ENCODE measurements at regions not wholly inside any gene's neighbourhood (a gene's known extent, or its start where the extent isn't known, plus 50 kb on each side); places are given as distances from the start of the nearest gene placed in this dataset.

DNA sequence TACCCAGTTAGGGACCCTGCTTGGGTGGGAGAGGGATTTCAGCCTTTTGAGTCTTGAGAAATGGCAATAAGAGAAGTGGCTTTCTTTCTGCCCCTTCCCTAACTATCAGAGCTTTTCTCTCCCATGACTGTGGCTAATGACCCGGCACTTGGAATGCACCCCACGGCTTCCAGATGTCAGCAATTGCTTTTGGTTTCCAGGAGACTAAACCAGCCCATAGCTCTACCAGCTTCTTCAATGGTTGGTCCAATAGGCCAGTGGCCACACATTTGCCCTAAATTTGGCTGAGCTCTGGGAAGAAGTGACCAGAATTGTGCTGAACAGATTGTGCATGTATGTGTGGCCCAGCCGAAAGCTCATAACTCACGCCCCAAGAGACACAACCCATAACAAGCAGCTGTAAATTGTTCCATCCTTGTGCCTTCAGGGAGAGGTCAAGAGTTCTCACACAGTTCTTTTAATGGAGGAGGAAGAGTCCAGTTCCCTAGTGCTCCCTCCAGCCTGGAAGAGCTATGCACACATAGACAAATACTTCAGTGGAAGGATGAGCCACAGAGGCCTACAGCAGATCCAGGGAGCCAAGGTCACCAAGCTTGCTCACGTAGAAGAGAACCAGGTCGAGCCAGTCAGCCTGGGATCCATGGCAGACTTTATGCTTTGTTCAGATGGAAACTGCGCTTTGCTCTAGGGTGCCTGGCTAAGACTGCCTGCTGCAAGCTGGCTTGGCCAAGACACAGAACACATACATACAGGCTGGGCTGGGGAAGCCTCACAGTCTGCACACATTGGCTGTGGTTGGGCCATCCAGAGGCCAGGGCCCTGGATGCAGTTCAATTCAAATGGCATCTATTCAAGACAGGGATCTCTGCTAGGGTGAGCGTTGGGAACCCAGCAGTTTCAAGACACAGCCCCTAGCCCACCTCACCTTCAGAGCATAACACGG is 131.8 kb upstream of the HABP2 start:
- no peak for DNase-seq

DNA sequence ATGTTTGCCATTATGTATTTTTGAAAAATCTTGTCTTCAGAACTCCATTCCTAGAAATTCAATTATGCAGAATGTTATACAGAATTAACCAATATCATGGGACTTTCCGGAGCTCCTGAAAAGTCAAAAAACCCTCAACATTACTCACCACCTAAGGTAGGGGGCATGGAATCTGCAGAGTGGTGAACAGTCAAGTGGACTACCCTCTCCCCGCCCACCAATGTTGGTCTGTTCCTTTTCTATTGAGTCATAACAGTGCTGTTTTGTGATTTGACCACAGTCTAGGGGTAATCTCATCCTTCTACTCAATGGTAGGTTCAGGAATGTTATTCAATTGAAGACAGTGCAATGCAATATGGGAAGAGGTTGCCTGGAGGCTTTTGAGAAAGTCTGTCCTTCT is 130.5 kb upstream of the HABP2 start:
- no peak for DNase-seq

DNA sequence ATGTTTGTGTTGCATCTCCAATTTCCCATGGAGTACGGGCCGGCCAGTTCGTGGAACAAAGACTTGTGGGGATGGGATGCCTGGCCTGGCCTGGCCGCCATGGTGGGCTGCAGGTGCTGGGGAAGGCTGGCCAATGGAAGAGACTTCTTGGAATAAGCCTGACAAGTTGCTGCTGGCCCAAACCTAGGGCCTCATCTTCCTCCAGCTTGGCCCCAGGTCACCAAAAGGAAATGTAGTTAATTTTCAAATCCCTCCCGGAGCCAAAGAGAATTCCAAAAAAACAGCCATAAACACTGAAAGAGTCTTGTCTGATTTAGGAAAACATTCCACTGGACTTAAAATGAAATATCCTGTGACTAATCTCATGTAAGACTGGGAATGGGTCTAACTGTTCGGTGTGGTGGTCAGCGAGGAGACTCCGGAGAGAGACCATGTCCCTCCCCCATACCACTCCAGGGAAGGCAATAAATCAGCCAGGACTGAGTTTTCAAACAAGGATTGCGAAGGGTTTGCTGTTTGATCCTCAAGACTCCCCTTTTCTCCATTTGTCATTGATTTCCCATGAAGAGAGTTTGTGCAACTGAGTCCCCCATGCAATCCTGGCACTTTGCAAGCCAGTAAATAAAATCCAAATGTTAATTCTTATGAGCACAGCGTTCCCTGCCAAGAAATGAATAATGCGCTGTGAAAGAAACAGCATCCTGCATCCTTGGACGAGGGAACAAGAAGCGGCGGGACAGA is 128.7 kb upstream of the HABP2 start:
- no peak for DNase-seq

DNA sequence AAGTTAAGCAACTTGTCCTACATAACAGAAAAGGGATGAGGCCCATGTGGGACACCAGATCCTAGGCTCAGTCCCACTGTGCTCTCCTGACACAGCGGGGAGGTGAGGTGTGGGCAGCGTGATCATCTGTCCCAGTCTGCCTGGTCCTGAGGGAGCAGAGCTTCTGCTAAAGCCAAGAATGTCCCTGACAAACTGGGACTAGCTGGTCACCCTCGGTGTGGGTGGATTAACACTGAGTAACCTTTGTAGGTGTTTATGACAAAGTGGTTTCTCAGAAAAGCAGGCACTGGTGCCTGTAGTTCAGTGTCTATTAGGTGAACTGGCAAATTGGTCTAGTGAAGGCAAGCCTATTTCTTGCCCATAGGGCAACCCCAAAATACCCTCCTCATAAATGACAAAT is 127.8 kb upstream of the HABP2 start:
- DNase-seq, result no peak

DNA sequence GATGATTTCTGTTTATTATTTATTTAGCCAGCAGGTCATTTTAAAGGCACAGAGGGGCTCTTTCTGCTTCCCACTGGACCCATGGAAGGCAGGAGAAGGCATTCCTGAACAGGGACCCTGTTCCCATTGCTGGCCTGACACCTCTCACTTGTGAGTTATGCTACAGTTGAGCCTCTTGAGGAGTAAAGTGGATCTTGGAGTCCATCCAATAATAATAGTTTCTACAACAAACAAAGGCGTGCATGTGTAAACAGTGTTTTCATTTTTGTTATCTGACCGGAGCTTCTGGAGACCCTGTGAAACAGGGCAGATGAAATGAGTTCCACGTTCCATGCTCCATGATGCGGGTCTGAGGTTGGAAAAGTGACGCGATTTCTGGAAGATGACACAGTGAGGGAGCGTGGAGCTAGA is 127.3 kb upstream of the HABP2 start:
- DNase-seq, result peak; percentile 35

DNA sequence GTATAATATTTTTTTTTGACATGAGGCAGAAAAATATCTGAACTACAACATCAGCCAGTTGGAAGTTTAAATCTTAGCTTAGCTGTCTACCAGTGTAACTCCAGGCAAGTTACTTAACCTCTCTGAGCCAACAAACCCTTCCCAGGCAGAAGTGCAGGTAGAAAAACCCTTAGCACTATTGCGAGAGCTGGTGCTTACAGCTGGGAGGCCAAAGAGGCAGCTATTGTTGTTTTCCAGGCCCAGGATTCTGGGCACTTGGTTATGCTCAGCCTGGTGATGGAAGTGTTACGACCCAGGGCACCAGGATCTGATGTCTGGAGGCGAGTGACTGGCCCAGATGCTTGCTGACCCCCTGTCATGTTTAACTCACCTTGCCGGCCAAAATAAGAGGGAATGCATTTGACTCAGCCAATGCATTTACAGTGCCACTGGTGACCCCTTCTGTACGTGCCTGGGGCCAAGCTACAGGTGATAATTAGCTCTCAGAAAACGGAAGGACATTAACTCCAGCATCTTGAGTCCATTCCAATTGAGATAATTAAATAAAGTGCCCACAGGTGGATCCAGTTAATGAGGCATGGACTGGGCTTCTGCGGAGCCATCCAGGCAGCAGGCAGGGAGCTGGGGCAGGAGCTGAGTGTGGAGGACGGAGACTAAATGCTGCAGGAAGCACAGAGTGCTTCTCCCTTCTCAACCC is 126.5 kb upstream of the HABP2 start:
- no peak for DNase-seq

DNA sequence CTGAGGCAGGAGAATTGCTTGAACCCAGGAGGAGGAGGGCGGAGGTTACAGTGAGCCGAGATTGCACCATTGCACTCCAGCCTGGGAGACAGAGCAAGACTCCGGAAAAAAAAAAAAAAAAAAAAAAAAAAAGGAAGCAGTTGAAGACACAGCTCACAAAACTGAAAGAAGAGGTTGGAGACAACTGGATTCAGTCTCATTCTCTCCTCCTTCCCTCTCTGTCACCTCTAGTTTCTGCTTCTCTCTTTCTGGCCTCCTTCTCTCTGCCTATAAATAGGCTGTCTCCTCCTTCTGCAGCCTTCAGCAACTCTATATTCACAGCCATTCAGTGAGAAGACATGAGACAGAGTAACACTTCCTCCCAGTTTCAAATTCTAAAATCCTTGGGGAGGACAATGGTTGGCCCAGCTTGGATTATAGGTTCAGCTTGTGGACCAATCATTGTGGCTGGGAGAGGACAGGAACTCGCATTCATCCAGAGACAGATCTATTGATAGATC is 125.6 kb upstream of the HABP2 start:
- no peak for DNase-seq

DNA sequence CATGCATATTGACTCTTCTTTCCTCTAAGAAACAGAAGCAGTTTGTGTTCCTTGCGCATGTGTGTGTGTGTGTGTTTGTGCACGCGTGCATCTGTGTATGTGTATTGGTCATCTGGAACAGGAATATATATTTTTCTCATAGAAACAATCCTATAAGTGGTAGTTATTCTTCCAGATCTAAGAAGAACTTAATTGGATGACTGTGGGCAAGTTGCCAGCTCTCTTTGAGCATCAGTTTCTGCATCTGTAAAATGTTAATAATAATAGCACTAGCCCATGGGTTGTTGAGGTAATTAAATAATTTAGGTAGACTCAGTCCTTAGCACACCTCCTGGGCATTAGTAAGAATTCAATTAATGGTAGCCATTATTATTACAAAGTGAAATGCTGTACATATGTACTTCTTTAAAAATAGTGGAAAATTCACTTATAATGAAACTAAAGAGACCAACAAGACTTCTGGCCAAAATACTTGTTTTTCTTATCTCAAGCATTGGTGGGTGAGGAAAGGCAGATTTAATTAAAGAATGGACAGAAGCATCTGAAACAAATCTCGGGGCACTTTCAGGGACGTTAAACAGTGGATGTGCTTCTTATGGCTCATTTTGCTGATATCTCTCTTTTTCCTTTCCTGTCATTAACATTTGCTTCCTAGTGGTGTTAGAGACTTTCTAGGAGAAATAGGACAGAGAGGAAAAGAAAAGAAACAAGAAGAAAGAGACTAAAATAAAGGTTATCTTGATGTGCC is 124.9 kb upstream of the HABP2 start:
- no peak for DNase-seq

DNA sequence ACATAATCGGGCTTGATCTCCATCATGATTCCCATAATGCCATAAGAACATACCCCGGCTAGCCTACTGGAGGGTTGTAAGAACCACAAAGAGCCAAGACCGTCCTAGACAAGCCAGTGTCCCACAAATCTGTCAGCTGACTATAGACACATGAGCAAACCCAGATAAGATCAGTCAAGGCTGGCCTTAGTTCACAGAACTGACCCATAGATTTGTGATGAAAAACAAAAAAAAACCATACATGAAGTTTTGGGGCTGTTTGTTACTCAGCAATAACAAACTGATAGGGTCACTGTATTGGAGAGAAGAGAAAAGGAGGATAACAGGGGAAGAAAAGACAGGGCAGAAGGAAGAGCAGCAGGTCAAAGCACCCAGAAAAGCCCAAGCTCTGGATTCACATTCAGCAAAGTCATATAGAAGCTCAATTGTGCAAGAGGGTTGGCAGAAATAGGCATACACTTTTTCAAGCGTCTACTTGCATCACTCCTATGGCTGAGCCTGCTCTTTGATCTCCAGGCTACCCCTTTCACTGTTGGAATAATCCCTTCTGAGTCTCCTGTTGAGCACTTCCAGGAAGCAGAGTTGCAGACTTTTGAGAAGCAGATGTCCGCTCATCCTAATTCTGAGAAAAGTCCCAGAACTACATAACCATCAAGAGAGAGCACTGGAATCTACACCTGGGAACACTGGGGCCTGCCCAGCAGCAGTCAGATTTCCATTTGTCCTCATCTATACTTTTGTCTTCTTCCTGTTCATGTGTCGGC is 122.0 kb upstream of the HABP2 start:
- no peak for DNase-seq

DNA sequence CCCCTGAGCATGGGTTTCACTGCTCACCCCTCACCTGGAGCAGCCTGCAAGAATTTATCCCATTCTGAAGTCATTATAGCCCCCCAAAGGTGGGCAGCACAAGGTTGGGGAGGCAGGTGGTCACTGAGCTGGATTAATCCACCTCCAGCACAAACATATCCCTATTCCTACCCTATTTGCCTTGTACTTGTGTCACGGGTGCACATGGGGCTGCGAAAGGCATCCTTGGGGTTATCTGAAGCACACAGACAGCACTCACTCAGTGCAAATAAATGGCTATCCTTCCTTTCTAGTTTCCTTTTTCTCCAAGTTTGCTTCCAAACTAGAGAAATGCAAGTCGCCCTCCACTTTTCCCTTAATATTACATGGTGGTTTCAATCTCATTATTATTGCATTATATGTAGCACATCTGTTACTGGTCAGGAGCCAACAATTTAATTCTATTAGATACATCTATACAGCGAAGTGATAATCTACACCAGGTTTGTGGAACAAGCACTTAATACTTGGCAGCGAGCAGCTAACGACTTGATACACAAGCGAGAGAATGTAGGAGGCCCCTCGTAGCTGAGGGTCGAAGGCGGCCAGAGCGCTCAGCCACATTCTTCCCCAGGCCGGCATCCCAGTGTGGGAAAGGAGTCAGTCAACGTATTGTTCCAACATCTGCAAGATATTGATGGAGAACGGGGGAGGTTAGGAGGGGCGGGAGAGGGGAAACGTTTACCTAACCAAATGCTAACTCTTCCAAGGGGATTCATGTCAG is 121.3 kb upstream of the HABP2 start:
- no peak for DNase-seq

DNA sequence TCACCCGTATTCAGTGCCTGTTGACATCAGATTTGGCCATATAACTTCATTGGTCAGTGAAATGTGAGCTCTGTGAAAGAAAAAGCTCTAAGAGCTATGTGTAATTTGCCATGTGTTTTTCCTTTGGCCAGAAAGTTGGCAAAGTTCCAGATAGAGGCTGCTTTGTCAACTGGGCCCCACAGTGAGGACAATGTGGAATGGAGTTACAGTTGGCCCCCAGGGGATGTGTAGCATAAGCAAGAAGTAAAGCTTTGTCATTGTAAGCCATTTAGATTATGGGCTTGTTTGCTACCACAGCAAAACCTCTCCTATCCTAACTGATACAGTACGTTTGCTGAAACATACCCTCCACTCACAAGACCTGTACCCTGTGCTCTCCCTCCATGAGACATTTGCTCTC is 119.1 kb upstream of the HABP2 start:
- DNase-seq, result no peak

DNA sequence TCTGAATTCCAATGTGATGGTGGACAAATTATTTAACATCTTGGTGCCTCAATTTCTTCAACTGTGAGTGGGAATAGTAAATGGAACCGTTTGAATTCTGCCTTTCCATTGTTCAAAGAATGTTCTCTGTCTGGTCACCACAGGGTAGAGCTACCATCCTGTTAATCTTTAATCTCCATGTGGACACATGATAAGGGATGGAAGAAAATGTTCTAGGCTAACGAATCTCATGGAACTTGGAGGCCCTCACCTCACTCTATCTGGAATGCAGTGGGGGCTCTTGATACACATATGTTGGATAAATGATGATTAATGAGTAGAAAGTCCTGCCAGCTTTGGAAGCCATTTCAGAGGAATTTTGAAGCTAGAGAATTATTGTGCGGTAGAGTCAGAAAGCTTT is 118.5 kb upstream of the HABP2 start:
- DNase-seq, result no peak

DNA sequence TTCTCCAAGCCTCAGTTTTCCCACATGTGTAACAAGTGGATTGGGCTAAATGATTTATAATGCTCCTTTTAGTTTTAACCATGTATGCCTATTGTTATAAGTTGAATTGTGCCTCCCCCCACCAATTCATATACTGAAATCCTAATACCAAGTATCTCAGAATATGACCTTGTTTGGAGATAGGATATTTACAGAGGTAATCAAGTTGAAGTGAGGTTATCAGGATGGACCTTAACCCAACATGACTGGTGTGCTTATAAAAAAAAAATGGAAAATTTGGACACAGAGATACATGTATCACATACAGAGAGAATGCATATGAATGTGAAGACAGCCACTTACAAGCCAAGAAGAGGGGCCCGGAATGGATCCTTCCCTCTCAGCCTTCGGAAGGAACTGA is 117.9 kb upstream of the HABP2 start:
- DNase-seq, result no peak

DNA sequence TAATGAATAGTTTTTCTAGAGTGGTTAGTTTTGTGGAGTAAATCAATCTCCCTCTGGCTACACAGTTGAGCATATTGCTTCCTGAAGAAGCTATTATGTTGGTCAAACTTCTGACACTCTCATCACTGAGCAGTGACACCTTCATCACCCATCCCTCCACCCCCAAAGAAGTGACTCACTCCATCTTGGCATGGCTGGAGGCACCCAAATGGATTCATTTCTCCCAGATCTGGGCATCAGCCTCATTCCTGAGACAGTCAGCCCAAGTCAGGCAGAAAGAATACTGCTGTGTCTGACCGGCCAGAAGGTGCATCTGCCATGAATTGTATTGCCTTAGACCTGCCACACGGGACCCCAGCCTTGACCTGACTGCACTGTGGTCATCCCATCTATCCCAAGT is 117.0 kb upstream of the HABP2 start:
- no peak for DNase-seq

DNA sequence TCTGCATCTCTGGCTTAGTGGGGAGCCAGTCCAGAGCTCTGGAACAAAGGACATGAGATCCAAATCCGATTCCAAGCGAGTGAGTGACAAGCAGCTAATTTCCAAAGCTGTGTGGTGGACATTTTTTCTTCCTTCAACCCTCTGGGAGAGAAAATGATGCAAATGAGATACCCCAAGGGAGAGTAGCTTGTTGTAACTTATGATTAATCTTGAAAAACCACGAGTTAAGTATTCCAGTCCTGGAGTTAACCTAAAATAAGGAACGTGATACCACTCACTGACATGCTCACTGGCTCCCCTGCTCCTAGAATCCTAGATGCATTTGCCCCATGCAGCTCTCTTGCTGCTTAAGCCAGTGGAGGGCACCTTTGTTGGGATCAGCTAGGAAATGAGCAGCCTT is 116.0 kb upstream of the HABP2 start:
- no peak for DNase-seq

DNA sequence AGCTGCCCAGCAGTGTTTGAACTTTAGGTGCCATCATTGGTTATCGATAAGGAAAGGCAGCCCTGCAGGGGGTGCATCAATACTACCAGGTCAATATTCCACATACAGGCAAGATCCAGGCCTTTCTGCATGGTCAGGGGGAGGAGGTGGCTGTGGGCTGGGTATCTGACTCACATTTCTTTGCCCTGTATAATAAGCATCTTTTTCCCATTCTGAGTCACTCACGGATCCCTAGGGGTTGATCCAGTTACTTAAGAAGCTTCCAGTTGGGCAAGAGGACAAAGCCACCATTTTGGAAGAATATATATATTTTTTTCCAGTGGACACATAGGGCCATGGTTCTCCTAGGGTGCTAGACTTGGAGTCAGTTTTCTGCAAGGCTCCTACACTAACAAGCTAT is 114.2 kb upstream of the HABP2 start:
- DNase-seq, result no peak

DNA sequence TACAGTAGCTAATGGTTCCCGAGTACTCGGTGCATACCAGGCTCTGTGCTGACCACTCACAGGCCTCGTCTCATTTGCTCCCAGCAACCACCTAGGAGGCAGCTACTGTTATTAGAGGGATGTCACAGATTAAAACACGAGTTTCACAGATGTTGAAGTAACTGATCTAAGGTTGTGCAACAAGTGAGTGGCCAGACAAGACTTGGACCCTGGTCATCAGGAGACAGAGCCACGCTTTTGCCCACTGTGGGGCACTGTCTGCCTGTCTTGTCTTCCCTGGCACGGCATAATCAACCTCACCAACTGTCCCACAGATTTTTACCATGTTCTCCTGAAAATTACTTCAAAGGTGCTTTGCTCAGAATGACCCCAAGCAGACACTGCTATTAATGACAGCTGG is 111.6 kb upstream of the HABP2 start:
- DNase-seq, result no peak

DNA sequence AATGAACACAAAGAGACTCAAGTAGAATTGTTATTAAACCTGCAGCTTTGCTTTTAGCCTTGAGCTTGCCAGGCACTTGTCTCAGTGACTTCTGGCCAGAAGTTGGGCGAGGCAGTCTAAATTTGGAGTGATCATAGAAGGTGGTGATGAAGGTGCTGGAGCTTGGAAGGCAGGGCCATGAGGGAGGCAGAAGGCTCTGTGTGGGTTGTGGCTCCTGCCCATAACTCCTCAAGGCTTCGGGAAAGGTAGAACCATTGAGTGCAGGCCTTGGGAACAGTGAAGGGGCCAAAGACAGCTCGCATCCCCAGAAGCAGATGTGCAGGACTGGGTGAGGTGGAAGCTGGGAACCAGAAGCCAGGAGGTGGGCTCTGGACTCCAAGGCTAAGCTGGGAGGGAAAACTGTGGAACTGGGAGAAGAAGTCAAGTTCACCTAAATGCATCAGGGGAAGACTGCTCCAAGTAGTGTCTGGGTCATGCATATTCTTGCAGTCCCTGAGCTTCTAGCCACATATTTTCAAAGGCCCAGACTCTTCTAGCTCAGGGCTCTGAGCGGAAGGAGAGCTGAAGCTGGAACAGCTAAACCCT is 111.1 kb upstream of the HABP2 start:
- DNase-seq, result no peak

DNA sequence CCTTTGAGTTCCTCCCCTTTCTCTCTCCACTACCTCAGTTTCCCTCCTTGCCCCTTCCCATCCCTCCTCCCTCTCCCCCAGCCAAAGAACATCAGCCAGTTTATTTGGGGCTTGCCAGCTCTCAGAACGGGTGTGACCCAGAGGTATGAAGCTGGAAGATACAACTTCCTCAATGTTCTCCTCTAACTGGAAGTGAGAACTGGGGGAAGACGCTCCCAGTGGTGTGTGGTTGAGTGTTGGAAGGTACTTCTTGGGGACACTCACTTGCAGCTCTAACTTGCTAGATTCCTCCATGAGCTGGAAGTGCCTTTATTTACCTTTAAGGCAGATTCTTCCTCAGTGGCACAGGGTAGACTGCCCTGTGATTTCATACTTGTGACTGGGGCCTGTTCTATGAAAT is 110.5 kb upstream of the HABP2 start:
- no peak for DNase-seq

DNA sequence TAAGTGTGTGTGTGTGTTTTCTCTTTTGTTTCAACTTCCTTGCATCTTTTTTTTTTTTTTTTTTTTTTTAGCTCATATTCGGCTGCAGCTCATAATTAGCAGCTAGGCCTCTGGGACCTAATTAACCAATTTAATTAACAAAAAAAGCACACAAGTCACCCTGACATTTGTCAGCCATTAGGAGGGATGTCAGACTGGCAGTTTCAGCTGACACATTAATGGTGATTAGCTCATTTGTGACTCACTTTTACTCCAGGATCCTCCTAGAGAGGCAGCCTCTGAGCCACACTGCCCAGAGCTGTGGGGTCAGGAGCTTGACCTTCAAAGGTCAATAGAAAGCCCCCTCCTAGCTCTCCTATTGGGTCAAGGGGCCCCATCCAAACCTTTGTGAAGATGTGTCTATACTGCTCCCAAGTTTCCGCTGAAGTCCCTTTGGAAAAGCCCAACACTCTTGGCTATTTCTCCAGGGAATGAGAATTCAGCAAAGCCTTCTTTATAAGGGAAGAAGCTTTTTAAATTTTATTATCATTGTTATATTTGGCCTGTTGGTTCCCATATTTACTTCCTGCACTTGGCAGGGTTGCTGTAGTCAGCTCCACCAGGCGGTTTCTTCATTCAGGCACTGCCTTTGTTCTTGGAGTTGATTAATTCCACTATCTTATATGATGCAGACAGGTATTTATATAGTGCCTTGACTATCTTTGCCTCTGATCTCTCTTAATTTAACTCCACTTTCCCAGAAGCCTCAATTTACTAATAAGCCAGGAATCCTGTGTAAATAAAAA is 109.5 kb upstream of the HABP2 start:
- no peak for DNase-seq
